Kidney epithelial cell (primary cell): ENCODE measurements at regions not wholly inside any gene's neighbourhood (a gene's known extent, or its start where the extent isn't known, plus 50 kb on each side); places are given as distances from the start of the nearest gene placed in this dataset.

Source experiments
- DNase-seq: peaks from one replicate; pipeline ENCODE4 v3.0.0-alpha.2; 2010; ENCODE audit warnings: low read depth
- H3K27me3 ChIP-seq: 2 replicates; pipeline ENCODE4 v1.6.0; 2011; ENCODE audit warnings: low read length; ENCODE audit not compliant: control insufficient read depth, insufficient read depth
- H3K36me3 ChIP-seq: 2 replicates; pipeline ENCODE4 v1.5.1; 2011; ENCODE audit warnings: low read length; ENCODE audit not compliant: control insufficient read depth, insufficient read depth
- H3K4me3 ChIP-seq: 2 replicates; pipeline ENCODE4 v1.5.1; 2011; ENCODE audit warnings: low read depth, mild to moderate bottlenecking, control low read depth, low read length
- TF ChIP-seq, protein P1 (sequence below): IDR thresholded peaks from 2 replicates; pipeline ENCODE4 v1.5.1; 2011; ENCODE audit warnings: mild to moderate bottlenecking, moderate library complexity, low read length, control low read depth, inconsistent platforms; ENCODE audit not compliant: insufficient read depth, poor library complexity, severe bottlenecking

DNA sequence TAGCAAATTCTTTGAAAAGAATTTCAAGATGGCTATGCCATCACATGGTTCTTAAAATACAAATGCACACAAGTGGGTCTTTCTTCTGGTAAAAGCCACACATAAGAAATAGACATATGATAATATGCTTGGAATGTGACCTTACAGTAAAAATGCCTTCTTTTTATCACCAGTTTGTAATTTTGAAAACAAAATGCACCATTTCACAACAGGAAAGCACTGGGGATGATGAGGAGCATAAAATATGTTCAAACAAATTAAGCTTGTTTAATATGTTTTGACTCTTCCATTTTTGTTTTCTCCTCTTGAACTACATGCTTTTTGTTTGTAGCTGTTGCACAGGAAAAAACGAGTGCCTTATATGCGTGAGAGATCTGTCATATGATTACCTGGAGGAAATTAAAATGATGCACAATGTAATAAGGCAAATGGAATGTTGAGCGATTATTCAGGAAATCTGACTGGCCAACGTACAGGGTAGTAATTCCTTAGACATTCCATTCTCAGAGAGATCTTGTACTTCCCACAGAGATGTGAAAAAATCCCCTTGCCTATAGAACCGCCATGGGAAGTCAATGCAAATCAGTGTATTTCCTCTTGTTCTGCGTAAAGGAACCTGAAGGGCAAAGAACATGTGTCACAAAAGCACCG is 911.6 kb downstream of the TFAP2A start:
- no peak overlapping the region for H3K4me3 ChIP-seq
- no peaks in the 10 kb centered on the region for H3K36me3 ChIP-seq
- TF ChIP-seq, protein P1, sequence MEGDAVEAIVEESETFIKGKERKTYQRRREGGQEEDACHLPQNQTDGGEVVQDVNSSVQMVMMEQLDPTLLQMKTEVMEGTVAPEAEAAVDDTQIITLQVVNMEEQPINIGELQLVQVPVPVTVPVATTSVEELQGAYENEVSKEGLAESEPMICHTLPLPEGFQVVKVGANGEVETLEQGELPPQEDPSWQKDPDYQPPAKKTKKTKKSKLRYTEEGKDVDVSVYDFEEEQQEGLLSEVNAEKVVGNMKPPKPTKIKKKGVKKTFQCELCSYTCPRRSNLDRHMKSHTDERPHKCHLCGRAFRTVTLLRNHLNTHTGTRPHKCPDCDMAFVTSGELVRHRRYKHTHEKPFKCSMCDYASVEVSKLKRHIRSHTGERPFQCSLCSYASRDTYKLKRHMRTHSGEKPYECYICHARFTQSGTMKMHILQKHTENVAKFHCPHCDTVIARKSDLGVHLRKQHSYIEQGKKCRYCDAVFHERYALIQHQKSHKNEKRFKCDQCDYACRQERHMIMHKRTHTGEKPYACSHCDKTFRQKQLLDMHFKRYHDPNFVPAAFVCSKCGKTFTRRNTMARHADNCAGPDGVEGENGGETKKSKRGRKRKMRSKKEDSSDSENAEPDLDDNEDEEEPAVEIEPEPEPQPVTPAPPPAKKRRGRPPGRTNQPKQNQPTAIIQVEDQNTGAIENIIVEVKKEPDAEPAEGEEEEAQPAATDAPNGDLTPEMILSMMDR: no peak
- no peaks in the 10 kb centered on the region for H3K27me3 ChIP-seq
- peak; percentile 41 for DNase-seq

DNA sequence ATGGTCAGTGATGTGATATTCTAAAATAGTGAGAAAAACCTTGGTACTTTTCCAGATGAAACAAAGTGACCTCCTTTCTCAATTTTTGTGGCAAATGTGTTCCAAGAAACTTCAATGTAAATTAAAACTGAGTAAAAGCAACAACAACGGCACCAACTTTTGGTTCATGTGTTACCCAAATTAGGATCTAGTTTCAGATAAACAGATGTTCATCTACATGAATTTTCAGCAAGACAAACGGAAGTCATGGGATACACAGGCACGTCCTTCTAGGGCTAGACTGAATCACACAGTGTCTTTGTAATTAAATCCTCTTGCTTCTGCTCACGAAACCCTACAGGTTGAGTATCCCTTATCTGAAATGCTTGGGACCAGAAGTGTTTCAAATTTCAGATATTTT is 915.2 kb downstream of the TFAP2A start:
- TF ChIP-seq, protein P1: no peak
- no peak for DNase-seq
- H3K27me3 ChIP-seq: no peaks in the 10 kb centered on the region
- H3K36me3 ChIP-seq: no peaks in the 10 kb centered on the region
- H3K4me3 ChIP-seq: no peak overlapping the region

DNA sequence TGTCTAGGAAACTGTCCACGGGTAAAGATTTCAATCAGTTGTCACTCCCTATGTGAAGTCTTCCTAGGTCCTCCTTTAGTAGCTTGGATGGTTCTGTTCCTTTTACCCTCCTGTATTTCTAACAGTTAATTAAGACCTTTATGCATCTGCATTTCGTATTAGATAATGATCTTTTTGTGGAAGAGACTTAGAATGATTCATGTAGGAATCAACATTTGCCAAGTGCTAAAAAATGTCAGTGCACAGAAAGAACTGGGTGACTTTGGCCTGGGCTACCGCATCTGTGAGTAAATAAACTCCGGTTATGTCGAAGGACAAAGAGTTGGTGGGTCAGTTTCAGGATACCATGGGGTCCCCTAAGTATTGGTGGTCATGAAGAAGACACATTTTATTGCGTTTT is 918.0 kb downstream of the TFAP2A start:
- H3K27me3 ChIP-seq: no peaks in the 10 kb centered on the region
- no peak for DNase-seq
- TF ChIP-seq, protein P1: no peak
- no peak overlapping the region for H3K4me3 ChIP-seq
- no peaks in the 10 kb centered on the region for H3K36me3 ChIP-seq

DNA sequence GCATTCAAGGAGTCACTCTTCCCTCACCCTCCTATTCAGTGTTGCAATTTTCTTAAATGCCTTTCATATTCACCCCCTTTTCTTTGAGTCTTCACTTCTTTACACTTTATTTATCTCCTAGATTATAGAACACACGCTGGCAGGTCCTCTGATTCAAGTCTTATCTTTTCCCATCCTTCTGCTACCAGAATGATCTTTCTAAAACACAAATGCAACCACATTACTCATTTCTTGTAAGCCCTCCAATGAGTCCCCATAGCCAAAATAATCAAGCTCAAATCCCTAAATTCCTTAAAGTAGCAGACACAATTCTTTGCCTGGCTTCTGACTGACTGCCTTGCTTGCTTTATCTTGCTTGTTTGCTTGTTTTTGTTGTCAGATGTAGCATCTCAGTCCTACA is 920.0 kb downstream of the TFAP2A start:
- DNase-seq: no peak

DNA sequence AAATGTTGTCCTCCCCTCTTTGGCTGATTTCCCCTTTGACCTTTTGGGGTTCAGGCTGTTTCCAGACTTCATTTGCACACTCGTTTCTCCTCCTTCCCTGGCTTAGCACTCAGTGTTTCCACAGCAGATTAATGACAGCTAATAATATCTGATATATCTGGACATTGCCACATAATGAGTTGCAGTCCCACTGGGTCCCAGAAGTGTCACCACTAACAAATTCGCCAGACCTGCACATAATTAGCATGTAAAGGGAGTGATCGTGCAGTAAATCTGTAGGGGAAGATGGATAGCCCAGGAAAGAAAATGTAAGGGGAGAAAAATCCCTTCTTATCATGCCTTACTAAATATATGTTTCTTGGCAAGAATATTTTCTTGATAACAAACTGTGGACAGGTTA is 922.1 kb downstream of the TFAP2A start:
- Histone ChIP-seq H3K4me3 (no peak overlapping the region), H3K27me3 (no peaks in the 10 kb centered on the region), H3K36me3 (no peaks in the 10 kb centered on the region)
- TF ChIP-seq, protein P1: no peak
- no peak for DNase-seq

More for the DNA sequence above, 920.0 kb downstream of the TFAP2A start:
- Histone ChIP-seq H3K36me3 (no peaks in the 10 kb centered on the region), H3K4me3 (no peak overlapping the region), H3K27me3 (no peaks in the 10 kb centered on the region)
- TF ChIP-seq, protein P1: no peak

DNA sequence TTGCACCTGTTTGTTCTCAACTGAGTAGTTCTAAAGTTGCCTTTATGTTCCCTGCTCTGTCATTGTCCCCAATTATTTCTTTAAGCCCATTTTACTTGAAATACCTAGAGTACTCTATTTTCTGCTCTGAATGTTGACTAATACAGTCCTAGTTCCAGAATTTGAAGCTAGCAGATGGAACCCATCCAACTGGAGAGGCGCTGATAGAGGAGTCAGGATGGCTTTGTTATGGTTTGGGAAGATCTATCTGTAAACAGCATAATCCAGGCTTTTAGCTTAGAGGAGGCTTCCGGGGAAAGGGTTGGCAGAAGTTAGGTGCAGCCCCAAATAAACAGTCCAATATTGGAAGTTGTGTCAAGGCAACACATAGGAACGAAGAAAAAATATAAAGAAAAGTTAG is 927.7 kb downstream of the TFAP2A start:
- Histone ChIP-seq H3K36me3 (no peaks in the 10 kb centered on the region), H3K4me3 (no peak overlapping the region), H3K27me3 (no peaks in the 10 kb centered on the region)
- DNase-seq: no peak
- TF ChIP-seq, protein P1: no peak
